ENCODE measurements at regions not wholly inside any gene's neighbourhood (a gene's known extent, or its start where the extent isn't known, plus 50 kb on each side); places are given as distances from the start of the nearest gene placed in this dataset.
"Not testable (repeated sequence)": the region's sequence is repeated elsewhere in the genome, so short reads cannot be mapped to it uniquely, and the experiment has no call there.

DNA sequence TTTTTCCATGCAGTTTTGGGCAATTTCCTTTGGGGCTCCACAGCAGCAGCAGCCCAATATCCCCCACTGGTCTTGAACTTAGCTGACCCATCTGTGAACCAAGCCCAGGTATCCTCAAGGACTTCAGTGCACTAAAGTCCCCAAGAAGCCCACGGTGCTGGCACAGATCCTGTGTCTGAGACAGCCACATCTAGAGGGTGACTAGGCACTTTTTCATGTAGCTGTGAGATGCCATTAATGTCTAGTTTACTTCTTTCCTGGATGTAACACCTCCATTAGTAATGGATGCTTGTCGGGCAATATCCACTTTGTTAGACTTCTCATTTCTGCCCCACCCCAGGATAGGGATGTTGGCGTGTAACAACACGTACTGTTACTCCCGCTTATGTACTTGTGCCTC lies 117.9 kb downstream of the GPCPD1 start:
- no peak for DNase-seq

DNA sequence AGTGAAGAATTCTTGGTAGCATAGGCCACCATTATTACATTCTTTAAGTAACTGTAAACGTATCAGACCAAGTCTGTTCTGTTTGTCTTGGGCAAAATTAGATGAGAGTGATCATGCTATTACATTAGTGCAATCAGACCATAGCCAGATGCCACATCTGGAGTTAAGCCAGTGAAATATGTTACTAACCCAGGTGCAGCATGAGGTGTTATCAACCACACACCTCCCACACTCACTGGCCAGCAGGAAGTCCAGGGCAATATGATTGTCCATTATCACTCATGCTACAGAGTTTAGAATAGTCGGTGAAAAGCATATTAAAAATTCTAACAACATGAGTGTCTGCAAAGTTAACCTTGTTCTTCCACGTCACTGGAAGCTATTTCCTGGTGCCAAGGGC lies 119.4 kb downstream of the GPCPD1 start:
- no peak for DNase-seq

- no peak for DNase-seq
These were observed 121.2 kb downstream of the GPCPD1 start for GRCh38 chr20:5489601-5490000.

DNA sequence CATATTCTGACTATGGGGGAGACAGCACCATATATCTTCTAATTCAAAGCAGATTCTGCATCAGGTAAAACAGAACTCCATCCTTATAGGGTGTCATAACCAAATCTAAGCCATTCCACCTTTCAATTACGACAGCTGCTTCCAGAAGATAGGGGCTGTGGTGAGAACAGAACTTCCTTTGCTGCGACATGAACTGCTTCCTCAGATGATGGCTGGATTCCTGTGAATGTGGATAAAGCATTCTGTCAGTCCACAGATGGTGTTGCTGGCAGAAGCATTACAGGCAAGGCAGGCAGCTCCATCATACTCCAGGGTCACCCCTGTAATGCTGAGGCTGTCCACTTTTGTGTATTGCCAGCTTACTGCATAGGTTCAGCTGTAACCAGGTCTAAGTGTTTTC lies 122.0 kb downstream of the GPCPD1 start:
- DNase-seq, result no peak

DNA sequence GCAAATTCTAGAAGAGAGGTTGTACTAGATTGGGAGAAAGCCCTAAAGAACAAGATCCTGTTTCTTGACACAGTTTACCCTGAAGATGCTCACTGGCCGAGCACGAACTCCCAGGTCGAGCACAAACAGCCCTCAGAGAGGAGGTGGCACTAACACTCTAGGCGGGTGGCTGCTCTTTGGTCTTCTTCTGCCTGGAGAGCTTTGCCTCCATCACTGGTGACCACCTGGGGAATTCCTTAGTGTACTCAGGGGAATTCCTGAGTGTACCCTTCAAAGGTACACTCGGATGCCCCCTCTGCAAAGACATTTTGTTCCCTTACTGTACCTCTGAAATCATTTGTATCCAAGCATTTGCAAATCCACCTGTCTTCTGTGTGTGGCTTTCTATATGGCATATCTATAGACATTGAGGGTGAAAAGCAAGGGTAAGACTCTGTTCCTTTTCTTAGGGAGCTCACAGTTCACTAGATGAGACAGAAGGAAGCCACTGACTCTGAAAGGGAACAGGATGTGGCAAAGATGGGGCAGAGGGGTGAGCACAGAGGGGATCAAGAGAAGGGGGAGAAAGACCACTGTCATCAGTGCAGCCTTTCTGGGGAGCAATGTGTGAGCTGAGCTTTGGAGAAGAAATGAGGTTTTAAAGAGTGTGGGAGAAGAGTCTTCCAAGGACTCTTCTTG lies 124.3 kb downstream of the GPCPD1 start:
- no peak for DNase-seq

- DNase-seq, result no peak
These were observed 125.9 kb downstream of the GPCPD1 start for GRCh38 chr20:5484926-5485325.

DNA sequence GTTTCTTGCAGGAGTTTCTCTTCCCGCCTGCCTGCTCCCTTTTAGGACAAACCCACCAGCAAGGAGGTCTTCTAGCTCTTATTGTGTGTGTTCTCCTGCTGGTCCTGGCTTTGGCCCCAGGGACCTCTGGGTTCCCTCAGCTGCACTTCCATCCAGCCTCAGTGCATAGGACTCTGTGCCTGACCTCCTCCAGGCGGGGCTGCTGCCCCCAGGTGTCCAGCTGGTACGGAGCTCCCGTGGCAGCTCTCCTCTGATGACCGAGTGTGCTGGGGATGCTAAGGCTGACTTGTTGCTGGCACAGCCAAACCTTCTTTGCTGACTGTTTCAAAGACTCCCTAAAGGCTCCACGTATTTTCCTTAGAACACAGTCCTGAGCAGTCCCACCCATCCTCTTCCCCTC lies 126.5 kb downstream of the GPCPD1 start:
- DNase-seq, result no peak

DNA sequence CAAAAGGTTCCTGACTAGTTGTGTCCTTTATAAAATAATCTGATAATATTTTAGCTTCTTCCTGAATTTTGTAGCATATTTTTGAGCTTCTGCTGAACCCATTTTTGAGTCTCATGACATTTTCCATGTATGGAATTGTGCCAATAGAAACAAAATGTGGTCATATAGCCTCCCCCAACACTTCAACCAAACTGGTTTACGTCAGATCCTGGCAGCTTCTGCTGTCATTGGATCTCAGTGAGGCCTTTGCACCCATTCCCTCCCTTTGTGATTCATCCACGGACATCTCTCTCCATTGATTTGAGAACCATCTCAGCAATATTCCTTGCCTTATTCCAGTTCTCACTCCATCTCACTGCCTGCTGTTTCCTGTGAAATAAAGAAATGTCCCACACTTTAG lies 128.0 kb downstream of the GPCPD1 start:
- DNase-seq, result no peak

- DNase-seq, result no peak
These were observed 128.9 kb downstream of the GPCPD1 start for GRCh38 chr20:5481872-5482271.

- no peak for DNase-seq
These were observed 129.8 kb downstream of the GPCPD1 start for GRCh38 chr20:5480824-5481600.

DNA sequence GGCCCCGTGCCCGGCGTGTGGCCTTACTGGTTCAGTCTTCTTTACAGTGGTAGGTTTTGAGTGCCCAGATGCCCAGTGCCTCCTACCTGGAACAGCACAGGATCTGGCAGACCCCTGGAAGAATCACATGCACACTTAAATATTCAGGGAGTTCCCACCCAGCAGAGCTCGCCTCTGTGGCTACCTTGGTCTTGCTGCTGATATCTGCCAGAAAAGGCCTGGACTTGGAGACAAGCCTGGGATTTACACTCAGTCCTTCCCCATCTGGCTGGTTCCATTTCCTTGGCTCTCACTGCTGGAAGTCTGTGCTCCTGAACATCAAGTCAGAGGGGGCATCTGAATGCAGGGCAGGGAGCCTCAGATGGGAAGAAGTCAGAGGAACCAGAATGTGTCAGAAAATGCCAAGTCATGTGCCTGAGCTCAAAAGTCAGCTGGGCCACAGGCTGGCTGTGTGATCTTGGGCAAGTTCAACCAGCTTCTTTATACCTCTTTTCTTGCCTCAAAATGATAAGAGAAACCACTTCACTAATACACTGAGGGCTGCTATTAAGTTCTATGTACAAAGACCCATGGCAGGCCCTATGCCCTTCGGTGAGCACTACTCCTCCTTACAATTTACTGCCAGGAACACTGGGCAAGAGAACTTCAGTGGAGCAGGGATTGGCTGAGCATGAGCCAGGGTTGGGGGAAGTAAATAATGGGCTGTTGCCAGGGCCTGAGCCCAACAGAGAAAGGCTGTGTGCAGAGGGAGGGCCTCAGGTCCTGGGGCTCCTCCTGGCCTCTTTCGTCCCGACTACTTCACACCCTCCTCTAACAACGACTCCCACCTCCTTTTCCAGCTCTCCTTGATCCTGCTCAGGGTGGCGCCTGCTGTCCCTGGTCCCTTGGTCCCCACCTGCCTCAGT lies 135.9 kb downstream of the GPCPD1 start:
- no peak for DNase-seq

- not testable (repeated sequence) for DNase-seq
These were observed 138.9 kb downstream of the GPCPD1 start for GRCh38 chr20:5471866-5472265.

DNA sequence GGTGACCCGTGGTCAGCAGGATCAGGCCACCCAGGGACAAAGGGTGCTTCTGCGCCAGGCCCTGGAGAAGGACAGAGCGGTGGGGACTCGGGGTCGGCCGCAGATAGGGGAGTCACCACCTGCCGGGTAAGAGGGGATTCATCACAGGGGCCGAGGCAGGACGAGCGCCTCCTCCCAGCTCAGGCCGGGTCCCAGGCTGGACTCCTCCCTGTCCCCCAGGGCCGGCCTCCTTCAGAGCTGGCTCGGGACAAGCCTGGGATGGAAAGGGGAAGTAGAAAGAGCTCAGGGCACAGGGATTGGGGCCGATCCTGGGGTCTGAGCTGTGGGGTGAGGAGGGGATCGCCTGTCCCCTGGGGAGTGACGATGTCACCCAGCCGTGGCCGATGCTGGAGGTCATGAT lies 139.4 kb downstream of the GPCPD1 start:
- DNase-seq, result no peak

DNA sequence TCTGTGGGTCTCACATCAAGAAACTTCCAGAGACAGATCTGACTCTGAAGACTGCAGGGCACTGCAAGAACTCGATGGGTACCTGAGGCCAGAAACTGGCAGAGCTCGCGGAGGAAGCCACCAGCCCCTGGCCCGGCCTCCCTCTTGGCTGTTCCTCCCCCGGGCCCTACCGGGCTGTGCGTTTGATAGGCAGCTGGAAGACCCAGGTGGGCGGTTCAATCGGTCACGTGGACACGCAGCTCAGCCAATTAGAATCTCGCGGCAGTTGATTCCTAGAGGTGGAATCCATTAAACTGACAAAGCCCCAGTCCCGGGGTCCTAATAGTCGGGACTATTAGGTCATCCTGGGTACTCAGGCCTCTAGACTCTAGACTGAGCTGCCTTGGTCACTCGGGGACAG lies 139.9 kb downstream of the GPCPD1 start:
- no peak for DNase-seq

DNA sequence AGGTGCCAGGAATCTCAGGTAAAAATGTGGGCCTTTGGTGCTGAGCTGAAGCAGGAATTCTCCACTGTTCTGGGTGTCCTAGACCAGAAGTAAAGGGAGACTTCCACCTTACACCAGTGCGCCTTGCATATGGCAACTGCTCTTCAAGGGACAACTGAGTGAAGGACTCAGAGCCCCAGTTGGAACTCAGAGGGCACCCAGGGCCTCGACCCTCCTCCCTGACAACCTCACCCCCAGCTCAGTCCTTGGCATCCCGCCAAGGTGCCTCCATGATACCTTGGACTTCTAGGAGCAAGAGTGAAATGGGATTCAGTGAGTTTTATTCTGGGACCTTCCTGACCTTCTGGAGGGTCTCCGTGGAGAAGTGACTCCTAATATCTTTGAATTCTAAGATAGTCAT lies 140.3 kb downstream of the GPCPD1 start:
- DNase-seq, result no peak

- DNase-seq, result no peak
These were observed 141.7 kb downstream of the GPCPD1 start for GRCh38 chr20:5469111-5469510.

- no peak for DNase-seq
These were observed 143.7 kb downstream of the GPCPD1 start for GRCh38 chr20:5467086-5467485.

DNA sequence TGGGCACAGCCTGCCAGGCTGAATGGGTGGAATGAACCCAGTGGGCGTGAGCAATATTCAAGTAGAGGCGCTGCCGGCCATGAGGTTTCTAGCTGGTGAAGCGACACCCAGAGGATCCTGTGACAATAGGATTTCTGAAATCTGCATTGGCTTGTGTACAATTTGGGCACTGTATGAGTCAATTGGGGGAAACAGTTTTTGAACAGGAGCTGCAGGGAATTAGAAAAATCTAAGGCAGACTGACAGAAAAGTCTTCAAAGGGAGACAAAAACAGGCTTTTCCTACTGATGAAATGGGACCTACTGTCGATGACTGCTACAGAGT lies 145.2 kb downstream of the GPCPD1 start:
- no peak for DNase-seq

DNA sequence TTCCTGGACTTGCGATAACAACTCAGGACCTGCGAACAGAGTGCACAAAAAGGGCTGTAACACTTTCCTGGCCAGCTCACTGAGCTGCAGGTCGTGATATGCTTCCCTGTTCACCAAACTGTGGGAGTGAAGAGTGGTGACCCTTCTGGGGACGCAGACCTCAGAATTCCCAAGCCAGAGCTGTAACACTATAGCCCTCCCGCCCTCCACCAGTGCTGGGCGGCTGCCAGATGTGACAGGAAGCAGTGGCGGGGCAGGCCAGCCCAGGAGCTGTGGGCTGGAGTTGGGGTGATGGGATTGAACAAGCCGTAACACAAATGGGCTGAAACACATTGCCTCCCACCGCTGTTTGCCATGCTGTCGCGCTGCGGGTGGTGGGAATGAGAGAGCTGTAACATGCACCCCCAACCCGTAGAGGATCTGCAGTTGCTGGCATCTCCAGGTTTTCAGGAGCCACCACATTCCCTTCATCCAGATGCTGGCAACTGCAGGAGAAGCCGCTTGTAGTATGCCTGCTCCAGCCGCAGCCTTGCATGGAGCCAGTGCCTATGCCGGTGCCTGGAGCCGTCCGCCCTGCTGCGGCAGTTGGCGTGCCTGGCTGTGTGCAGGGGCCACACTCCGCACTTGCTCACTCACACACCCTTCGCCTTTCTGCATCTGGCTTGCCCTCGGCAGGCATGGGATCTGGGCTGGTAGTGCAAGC lies 145.8 kb downstream of the GPCPD1 start:
- no peak for DNase-seq

DNA sequence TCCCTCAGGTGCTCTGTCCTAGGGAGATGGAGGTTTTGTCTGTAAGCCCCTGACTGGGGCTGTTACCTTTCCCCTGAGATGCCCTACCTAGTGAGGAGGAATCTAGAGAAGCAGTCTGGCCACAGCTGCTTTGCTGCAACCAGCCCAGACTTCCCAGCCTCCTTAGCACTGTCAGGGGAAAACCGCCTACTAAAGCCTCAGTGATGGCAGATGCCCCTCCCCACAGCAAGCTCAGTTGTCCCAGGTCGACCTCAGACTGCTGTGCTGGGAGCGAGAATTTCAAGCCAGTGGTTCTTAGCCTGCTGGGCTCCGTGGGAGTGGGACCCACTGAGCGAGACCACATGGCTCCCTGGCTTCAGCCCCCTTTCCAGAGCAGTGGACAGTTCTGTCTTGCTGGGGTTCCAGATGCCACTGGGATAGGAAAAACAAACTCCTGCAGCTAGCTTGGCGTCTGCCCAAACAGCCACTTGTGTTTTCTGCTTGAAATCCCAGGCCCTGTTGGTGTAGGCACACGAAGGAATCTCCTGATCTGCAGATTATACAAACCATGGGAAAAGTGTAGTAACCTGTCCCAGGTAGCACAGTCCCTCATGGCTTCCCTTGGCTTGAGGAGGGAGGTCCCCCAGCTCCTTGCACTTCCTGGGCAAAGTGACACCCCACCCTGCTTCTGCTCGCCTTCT lies 146.4 kb upstream of the PROKR2 start:
- no peak for DNase-seq

DNA sequence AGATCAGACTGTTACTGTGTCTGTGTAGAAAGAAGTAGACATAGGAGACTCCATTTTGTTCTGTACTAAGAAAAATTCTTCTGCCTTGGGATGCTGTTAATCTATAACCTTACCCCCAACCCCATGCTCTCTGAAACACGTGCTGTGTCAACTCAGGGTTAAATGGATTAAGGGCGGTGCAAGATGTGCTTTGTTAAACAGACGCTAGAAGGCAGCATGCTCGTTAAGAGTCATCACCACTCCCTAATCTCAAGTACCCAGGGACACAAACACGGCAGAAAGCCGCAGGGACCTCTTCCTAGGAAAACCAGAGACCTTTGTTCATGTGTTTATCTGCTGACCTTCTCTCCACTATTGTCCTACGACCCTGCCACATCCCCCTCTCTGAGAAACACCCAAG lies 137.0 kb upstream of the PROKR2 start:
- DNase-seq, result not testable (repeated sequence)

GRCh38 chr20:5453316-5453715 lies 136.6 kb upstream of the PROKR2 start:
- DNase-seq, result not testable (repeated sequence)

DNA sequence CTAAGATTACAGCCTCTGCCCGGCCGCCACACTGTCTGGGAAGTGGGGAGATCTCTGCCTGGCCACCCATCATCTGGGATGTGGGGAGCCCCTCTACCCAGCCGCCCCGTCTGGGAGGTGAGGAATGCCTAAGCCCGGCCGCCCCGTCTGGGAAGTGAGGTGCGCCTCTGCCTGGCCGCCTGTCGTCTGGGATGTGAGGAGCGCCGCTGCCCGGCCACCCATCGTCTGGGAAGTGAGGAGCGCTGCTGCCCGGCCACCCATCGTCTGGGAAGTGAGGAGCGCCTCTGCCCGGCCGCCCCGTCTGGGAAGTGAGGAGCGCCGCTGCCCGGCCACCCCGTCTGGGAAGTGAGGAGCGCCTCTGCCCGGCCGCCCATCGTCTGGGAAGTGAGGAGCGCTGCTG lies 135.9 kb upstream of the PROKR2 start:
- not testable (repeated sequence) for DNase-seq
